ENCODE measurements at regions not wholly inside any gene's neighbourhood (a gene's known extent, or its start where the extent isn't known, plus 50 kb on each side); places are given as distances from the start of the nearest gene placed in this dataset.
A peak's percentile ranks its signal among the peaks of the same experiment; 100 is the strongest.

GRCh38 chr4:112859456-112860184 is 189.8 kb upstream of the ANK2 start:
- DNase-seq (ENCODE audit: low read depth in 2 of 2): no peak
- TF ChIP-seq CTCF (IDR thresholded peaks at IDR 0.05; ENCODE audit: low read depth, low read length): no peak
- H3K4me3 ChIP-seq (replicated peaks in 1 of 2; ENCODE audit: low read depth in 2 of 2, low read length in 2 of 2): no peak overlapping the region

GRCh38 chr4:112860830-112861690 is 188.4 kb upstream of the ANK2 start:
- TF ChIP-seq CTCF (IDR thresholded peaks at IDR 0.05; ENCODE audit: low read depth, low read length): no peak
- no peak for DNase-seq (ENCODE audit: low read depth in 2 of 2)
- H3K4me3 ChIP-seq (replicated peaks in 1 of 2; ENCODE audit: low read depth in 2 of 2, low read length in 2 of 2): no peak overlapping the region

- peak in 1 of 2 donors; percentile 4 for DNase-seq (ENCODE audit: low read depth in 2 of 2)
- no peak for TF ChIP-seq CTCF (IDR thresholded peaks at IDR 0.05; ENCODE audit: low read depth, low read length)
- H3K4me3 ChIP-seq (replicated peaks in 1 of 2; ENCODE audit: low read depth in 2 of 2, low read length in 2 of 2): no peak overlapping the region
These were observed 187.5 kb upstream of the ANK2 start for GRCh38 chr4:112861691-112862674.

GRCh38 chr4:112865443-112865842 is 184.0 kb upstream of the ANK2 start:
- no peak for TF ChIP-seq CTCF (IDR thresholded peaks at IDR 0.05; ENCODE audit: low read depth, low read length)
- no peak overlapping the region for H3K4me3 ChIP-seq (replicated peaks in 1 of 2; ENCODE audit: low read depth in 2 of 2, low read length in 2 of 2)
- DNase-seq (ENCODE audit: low read depth in 2 of 2): peak in 1 of 2 donors; percentile 13

- no peak overlapping the region for H3K4me3 ChIP-seq (replicated peaks in 1 of 2; ENCODE audit: low read depth in 2 of 2, low read length in 2 of 2)
- no peak for TF ChIP-seq CTCF (IDR thresholded peaks at IDR 0.05; ENCODE audit: low read depth, low read length)
- no peak for DNase-seq (ENCODE audit: low read depth in 2 of 2)
These were observed 173.1 kb upstream of the ANK2 start for GRCh38 chr4:112876316-112876715.

GRCh38 chr4:112881842-112882241 is 167.6 kb upstream of the ANK2 start:
- TF ChIP-seq CTCF (IDR thresholded peaks at IDR 0.05; ENCODE audit: low read depth, low read length): no peak
- no peak overlapping the region for H3K4me3 ChIP-seq (replicated peaks in 1 of 2; ENCODE audit: low read depth in 2 of 2, low read length in 2 of 2)
- DNase-seq (ENCODE audit: low read depth in 2 of 2): peak in 1 of 2 donors; percentile 11

Measured in cardiac fibroblast (primary cell).